GM21360 (cell line): ENCODE measurements at regions not wholly inside any gene's neighbourhood (a gene's known extent, or its start where the extent isn't known, plus 50 kb on each side); places are given as distances from the start of the nearest gene placed in this dataset.
"Not testable (repeated sequence)": the region's sequence is repeated elsewhere in the genome, so short reads cannot be mapped to it uniquely, and the experiment has no call there.

Source experiments
- ATAC-seq: cut with Tn5 transposase; IDR thresholded peaks from one replicate; pipeline ENCODE4 v1.9.1; 2021; ENCODE audit warnings: mild to moderate bottlenecking, moderate library complexity; ENCODE audit not compliant: unreplicated experiment

DNA sequence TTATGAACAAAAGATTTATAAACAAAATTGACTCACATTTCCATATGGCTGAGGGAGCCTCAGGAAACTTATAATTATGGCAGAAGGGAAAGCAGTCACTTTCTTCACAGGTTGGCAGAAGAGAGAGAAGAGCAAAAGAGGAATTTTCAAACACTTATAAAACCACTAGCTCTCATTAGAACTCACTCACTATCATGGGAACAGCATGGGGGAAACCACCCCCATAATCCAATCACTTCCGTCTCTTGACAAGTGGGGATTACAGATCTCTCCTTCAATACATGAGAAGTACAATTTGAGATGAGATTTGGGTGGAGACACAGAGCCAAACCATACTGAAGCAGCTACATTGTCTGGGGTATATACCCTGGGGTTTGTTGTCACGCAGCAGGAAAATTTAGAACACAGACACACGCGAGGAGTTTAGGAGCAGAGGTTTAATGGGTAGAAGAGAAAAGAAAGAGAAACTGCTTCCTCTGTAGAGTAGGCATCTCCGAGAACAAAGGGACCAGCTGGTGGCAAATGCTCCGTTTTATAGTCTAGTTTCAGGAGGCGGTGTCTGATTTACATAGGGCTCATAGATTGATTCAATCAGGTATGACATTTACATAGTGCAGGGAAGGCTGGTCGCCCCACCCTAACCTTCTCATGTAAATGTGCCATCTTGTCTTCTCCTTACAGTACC is 2277.7 kb upstream of the AGA start:
- ATAC-seq: no peak

DNA sequence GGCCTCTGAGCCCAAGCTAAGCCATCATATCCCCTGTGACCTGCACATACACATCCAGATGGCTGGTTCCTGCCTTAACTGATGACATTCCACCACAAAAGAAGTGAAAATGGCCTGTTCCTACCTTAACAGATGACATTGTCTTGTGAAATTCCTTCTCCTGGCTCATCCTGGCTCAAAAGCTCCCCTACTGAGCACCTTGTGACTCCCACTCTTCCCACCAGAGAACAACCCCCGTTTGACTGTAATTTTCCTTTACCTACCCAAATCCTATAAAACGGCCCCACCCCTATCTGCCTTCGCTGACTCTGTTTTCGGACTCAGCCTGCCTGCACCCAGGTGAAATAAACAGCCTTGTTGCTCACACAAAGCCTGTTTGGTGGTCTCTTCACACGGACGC is 2284.3 kb upstream of the AGA start:
- ATAC-seq: not testable (repeated sequence)

DNA sequence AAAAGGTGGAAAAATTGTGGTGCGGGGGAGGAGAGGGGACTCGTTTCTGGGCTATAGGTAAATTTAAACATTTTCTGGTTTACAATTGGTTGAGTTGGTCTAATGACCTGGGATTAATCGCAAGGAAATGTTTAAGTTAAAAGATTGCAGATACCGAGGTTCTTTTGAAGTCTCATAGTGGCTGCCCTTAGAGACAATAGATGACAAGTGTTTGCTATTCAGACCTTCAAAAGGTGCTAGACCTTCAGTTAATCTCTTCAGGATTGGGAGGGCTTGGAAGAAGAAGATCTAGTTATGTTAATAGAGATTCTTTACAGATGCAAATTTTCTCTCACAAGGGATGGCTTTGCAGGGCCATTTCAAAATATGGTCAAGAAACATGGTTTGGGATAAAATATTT is 2286.1 kb upstream of the AGA start:
- ATAC-seq: no peak

DNA sequence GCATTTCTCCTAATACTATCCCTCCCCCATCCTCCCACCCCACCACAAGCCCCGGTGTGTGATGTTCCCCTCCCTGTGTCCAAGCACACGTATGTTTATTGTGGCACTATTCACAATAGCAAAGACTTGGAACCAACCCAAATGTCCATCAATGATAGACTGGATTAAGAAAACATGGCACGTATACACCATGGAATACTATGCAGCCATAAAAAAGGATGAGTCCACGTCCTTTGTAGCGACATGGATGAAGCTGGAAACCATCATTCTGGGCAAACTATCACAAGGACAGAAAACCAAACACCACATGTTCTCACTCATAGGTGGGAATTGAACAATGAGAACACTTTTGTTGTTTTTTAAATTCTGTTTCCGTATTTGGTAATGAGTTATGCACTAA is 2294.6 kb upstream of the AGA start:
- ATAC-seq: not testable (repeated sequence)

DNA sequence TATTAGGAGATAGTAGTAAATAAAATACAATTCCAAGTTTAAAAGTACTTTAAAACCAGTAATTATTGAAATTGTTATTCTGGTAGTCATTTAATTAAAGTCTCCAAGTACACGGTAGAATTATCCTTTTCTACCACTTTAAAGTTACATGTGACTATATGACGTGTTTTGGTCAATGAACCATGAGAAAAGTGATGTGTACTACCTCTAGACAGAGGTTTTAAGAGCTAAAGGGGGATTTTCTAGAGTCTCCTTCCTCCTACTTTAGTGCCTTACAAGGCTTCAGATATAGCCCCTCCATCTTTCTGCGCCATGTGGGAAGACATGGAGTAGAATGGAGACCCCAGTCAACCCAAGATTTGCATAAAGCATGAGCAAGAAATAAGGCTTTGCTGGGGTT is 2296.6 kb upstream of the AGA start:
- ATAC-seq: no peak

DNA sequence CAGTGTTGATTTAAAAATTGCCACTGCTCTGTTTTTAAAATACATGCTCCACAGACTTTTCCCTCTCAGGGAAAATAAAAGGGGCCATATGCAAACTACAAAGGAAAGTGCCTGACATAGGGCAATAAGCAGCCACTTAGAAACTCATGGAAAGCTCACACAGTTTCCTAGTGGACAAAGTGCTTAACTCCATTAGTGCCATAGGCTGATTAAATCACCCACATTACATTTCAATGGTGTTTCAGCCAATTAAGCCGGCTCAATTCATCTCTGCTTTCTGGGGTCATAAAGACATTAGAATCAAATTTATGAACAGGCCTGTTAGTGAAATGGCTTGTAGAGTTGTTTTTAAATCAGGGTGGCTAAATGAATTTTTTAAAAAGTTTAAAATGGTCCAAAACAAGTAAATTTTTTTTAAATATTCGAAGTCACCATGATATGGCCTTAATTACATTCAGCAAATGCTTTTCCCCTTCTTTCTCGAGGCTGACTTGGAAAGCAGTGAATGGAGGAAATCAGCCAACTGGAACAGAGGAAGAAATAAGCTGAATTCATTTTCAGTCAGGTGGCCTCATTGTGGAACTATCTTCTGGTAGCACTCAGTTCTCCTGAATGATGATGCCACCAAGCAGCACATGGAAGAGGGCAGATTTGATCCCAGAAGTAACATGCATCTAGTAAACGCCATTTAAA is 2305.1 kb upstream of the AGA start:
- no peak for ATAC-seq

DNA sequence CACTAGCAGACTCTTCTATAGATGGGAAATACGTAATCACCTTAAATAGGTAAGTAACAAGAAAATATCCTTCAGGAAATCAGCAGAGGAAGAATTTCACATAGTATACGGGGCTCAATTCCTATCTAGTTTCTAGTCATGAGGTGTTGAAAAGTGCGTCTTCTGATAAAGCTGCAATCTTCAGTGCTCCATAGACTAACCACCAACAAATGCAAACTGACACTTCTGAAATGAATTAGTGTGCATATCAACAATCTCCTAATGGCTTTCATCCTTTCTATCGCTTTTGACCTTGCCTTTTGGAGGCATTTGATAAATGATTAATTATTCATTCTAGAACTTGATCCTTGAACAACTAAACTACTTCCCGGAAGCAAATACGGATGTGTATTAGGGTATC is 2306.6 kb upstream of the AGA start:
- ATAC-seq: no peak

DNA sequence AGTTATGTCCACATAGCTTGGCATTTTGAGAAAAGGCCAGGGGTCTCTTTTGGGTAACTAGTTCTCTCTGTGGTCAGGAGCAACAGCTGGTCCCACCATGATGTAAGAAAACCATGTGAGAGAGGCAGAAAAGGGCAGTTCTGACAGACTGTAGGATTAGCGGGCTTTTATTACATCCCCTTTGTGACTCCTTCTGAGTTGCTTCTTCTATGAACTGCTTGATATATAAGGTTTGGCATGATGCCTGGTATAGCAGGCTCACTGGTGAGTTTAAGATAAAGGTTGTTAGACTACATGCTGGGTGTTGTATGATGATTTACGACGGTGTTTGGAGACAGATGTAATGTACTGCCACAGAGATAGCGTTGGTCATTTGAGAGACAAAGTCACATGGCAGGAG is 2308.1 kb upstream of the AGA start:
- ATAC-seq: no peak

DNA sequence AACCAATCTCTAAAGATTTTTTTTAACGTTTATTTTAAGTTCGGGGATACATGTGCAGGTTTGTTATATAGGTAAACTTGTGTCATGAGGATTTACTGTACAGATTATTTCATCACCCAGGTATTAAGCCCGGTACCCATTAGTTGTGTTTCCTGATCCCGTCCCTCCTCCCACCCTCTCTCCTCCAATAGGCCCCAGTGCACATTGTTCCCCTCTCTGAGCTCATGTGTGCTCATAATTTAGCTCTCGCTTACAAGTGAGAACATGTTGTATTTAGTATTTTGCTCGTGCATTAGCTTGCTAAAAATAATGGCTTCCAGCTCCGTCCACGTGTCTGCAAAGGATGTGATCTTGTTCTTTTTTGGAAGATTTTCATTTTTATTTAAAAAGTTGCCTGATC is 2309.4 kb upstream of the AGA start:
- ATAC-seq: no peak

DNA sequence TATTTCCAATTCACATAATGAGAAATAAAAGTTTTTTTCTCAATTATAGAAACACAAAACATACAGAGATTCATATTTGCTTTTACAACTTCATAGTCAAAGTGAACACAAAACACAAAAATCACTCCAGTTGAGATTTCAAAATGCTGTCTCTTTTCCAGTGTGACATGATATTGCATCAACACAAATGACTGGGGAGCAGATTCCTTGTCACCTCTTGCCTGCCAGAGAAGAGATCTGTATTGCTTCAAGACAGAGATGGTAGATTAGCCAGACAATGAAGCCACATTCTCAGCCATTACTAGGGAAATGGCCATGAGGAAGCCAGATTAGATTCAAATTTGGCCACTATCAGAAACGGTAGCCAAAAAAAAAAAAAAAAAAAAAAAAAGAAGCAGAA is 2313.1 kb upstream of the AGA start:
- no peak for ATAC-seq

DNA sequence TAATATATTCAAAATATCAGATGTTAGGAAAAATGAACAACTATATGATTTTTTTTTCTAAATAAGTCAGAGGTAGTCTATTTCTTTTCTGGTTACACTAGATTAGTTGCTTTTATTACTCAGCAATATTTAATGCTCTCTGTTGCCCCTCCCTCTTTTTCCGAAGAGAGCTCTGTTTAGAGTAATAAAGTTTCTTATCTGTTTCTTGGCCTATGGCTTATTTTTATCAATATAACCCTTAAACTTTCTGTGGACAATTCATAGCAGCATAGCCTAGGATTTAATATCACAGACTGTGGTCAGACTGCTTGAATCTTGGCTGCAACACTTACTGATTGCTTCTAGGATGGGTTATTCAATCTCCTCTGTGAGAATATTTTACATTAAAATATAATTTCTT is 2315.4 kb upstream of the AGA start:
- no peak for ATAC-seq

DNA sequence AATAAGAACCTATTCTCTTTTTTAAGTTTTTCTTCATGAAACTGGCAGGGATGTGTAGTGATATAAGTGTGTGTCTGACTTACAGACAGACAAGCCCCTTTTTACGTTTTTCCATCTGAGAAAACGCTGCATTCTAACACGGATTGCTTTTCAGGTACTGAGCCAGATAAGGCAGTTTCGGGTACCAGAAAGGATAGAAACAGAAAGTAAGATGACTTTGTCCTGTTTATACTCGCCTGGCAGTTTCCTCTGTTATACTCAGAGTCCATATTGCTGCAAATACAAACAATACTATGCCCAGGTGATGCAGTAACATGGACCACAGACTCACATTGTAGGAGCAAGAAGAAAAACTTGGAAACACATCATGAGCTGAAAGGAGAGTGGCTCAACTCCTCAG is 2320.6 kb upstream of the AGA start:
- ATAC-seq: peak; percentile 51

DNA sequence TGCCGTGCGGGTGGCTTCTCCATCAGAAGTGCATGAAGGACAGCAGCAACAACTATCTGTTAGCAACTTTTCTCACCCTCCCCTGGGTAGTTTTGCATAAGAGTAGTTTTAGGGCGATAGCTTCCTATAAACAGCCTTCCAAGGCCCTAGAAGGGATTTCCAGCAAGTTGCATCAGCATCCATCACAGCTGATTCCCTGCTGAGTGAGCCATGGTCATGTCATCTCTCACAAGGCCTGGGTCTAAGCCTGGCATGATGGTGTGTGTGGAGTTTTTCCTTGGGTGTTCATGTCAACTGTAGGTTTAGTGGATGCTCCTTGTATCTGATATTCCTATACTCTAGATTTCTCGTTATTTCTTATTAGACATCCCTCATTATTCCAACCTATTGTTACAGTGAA is 2324.7 kb upstream of the AGA start:
- ATAC-seq: no peak

DNA sequence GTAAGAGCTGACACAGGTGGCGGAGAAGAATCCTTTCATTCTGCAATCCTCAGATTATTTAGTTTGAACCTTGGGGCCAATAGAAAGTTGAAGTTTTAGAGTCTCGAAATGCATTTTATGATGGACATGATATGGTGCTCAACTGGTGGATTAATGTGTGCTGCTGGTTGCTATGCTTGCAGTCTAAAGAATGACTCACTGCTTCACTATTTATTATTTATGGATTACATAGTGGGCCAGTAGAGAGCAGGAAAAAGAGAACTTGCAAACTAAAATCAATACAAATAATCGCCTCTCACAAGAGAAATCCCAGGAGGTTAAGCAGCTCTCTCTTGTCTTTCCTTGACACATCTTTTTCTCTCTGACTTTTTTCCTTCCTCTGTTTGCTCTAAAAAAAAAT is 2326.8 kb upstream of the AGA start:
- no peak for ATAC-seq

DNA sequence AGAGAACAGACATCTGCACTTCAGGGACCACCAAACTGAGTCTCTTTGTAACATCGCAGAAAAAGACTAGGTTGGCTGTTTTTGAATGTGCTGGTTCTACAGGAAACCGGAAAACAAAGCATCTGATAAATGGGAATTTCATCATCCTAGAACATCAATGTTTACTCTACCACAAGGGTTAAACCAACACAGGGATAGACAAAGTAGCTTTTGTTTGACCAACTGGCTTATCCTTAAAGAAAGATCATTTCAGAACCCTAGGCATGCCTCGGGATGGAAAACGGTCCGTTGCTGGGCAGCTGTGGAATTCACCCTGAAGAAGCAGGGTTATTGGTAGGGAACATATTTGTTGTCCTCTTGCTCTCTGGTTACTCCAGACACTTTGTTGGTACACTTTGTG is 2355.5 kb upstream of the AGA start:
- no peak for ATAC-seq

DNA sequence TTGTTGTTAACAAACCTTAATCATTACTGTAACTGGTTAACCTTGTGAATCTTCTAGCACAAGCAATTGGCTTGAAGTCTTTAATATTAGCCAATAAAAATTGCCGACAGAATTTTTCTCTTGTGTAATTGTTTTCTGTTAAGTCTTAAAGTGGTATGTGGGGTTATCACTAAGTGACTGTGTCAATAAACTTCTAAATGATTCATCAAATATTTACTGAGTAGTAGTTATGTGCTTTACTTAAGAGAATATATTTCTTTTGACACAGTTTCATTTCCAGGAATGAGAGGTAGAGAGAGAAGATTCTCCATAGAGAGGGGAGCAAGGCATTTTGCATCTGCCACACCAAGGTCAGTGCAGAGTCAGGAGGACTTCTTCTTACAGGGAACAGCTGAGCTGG is 2361.6 kb upstream of the AGA start:
- no peak for ATAC-seq

DNA sequence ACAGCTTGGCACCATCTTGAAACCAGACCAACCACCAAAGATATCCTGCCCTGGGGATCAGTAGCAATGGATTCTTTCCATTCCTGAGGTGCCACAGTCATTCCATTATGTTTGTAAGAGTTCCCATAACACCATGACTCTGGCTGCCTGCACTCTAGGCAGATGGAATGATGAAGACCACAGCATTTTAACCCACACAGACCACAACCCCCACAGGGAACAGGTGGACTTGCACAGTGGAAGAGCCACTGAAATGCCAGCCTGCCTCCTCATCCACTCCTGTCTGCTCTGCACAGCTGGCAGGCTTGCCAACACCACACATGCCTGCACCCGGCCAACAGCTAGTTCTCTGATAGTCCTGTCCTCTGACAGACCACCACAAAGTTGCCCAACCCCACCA is 2362.2 kb upstream of the AGA start:
- no peak for ATAC-seq

DNA sequence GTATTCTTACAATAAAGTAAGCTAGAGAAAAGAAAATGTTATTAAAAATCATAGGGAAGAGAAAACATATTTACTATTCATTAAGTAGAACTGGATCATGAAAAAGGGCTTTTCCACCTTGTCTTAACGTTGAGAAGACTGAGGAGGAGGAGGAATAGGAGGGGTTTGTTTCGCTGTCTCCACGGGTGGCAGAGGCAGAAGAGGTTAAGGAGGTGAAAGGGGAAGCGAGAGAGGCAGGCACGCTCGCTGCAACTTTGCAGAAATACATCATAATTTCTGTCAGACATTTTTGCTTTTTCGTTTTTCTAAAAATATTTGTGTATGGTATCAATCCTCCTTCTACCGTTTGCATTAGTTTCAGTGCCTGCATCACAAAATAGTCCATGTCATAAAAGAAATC is 2375.1 kb upstream of the AGA start:
- ATAC-seq: no peak

DNA sequence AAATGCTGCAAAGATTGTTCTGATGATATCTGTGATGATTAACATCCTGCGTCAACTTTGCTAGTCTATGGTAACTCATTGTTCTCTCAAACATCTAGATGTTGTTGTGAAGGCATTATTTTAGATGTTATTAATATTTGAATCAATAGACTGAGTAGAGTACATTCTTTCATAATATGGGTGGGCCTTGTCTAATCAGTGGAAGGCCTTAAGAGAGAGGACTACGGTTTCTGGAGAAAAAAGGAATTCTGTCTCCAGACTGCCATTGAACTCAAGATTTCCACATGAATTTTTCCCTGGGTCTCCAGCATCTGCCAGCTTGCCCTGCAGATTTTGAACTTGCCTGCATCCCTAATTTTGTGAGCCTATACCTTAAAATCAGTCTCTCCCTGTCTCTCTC is 2381.1 kb upstream of the AGA start:
- no peak for ATAC-seq

DNA sequence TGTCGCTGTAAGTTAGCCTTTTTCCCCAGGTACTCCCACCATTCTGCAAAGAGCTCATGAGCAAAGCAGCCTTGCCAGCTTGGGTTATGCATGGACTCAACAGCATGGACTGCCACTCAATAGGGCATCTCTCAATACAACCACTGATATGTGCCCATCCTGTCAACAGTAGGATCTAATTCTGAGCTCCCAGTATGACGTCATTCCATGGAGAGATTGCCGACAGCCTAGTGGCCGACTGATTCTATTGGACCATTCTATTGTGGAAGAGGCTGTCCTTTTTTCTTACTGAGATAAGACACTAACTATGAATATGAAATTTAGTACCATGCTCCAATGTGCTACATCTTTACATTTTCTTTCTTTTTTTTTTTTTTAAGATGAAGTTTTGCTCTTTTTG is 2389.0 kb upstream of the AGA start:
- ATAC-seq: no peak

DNA sequence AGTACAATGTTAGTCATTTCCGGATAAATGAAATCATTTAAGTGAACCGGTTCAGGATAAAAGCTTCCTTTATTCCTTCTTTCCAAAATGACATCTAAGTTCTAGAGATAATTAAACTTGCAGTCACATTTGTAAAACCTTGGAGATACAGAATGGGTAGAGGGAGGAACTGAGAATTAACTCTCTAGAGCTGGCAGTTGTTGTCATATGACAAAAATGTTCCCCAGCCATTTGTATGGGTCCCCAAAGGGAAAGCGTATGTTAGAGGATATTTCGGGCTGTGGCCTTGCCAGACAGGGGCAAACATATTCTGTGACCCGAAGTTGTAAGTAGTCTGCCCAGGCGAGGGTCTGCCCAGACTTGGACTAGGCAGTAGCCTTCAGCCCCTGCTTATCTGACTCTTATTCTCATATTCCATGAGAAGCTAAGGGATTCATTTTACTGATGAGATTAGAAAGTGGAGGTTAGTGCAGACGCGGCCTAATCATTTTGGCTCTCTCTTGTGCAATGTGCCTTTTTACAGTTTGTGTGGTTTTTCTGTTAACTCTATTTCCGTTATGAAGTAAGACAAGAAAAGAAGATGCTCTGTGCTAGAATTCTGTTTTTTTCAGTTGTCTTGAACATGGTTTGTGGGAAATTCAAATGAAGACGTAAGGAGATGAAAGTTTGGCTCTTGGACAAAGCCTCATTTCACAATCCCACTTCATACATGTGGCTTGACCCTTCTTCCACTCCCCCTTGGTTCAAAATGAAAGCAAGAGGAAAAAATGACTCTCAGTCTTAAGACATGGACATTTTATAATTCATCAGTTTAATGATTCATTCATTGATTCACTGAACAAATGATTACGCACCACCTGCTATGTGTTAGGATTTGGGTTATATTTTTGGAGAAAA is 2394.2 kb upstream of the AGA start:
- ATAC-seq: no peak

DNA sequence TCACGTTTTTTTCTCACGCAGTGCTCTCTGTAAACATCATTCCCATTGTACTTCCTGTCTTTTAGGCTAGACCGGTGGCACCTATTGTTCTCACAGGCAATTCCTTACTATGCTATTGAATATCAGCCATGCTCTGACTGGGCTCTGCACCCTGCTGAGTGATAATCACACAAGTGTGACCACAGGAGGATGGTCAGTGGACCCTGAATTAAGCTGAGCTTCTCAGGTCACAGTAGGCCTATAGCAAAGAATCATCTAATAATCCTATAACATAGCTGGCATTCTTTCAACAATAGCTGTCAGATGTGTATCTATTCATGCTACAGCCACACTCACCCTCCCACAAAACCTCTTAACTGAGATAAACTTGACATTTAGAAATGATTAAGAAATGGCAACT is 2399.8 kb upstream of the TENM3 start:
- no peak for ATAC-seq
